Stimulated activated CD4-positive, alpha-beta T cell treated with anti-CD3 and anti-CD28 coated beads, TNF-alpha, amount 100 ng/mL, for 48 hours (primary cell): ENCODE measurements at regions not wholly inside any gene's neighbourhood (a gene's known extent, or its start where the extent isn't known, plus 50 kb on each side); places are given as distances from the start of the nearest gene placed in this dataset.

Experiments
- DNase-seq, 3 donors: peaks; one replicate each; pipeline ENCODE4 v3.0.0-alpha.2; 2020; ENCODE audit warnings: low read depth in 3 of 3

GRCh38 chr1:56189946-56190805, 389.2 kb downstream of the PLPP3 start:
- no peak for DNase-seq

GRCh38 chr1:56189454-56189853, 389.9 kb downstream of the PLPP3 start:
- DNase-seq = no peak

- no peak for DNase-seq
These were observed 390.5 kb downstream of the PLPP3 start for GRCh38 chr1:56188855-56189254.

GRCh38 chr1:56188221-56188620, 391.1 kb downstream of the PLPP3 start:
- DNase-seq = no peak

- no peak for DNase-seq
These were observed 392.0 kb downstream of the PLPP3 start for GRCh38 chr1:56187405-56187804.

GRCh38 chr1:56185493-56185892, 393.9 kb downstream of the PLPP3 start:
- no peak for DNase-seq

GRCh38 chr1:56183151-56183550, 396.2 kb downstream of the PLPP3 start:
- no peak for DNase-seq

GRCh38 chr1:56180520-56181190, 398.7 kb downstream of the PLPP3 start:
- no peak for DNase-seq

- DNase-seq = no peak
These were observed 399.8 kb downstream of the PLPP3 start for GRCh38 chr1:56179543-56179942.

GRCh38 chr1:56175211-56175610, 404.2 kb downstream of the PLPP3 start:
- DNase-seq = no peak

- no peak for DNase-seq
These were observed 405.0 kb downstream of the PLPP3 start for GRCh38 chr1:56174176-56174885.

- DNase-seq = no peak
These were observed 405.6 kb downstream of the PLPP3 start for GRCh38 chr1:56173736-56174135.

GRCh38 chr1:56171670-56172069, 407.7 kb downstream of the PLPP3 start:
- no peak for DNase-seq

GRCh38 chr1:56170784-56171320, 408.5 kb downstream of the PLPP3 start:
- no peak for DNase-seq

GRCh38 chr1:56169856-56170255, 409.5 kb downstream of the PLPP3 start:
- no peak for DNase-seq

- DNase-seq = no peak
These were observed 411.2 kb downstream of the PLPP3 start for GRCh38 chr1:56168176-56168575.

GRCh38 chr1:56167596-56167995, 411.8 kb downstream of the PLPP3 start:
- no peak for DNase-seq

- DNase-seq = no peak
These were observed 418.5 kb downstream of the PLPP3 start for GRCh38 chr1:56160773-56161315.

GRCh38 chr1:56156971-56157876, 422.1 kb downstream of the PLPP3 start:
- no peak for DNase-seq

GRCh38 chr1:56153276-56153675, 426.1 kb downstream of the PLPP3 start:
- no peak for DNase-seq

- DNase-seq = no peak
These were observed 426.7 kb downstream of the PLPP3 start for GRCh38 chr1:56152635-56153034.
